Bone marrow (tissue), 2 donors: ENCODE measurements at regions not wholly inside any gene's neighbourhood (a gene's known extent, or its start where the extent isn't known, plus 50 kb on each side); places are given as distances from the start of the nearest gene placed in this dataset.
"Not testable (repeated sequence)": the region's sequence is repeated elsewhere in the genome, so short reads cannot be mapped to it uniquely, and the experiment has no call there.

Experiments used
- DNase-seq, 2 donors: peaks; one replicate each; lab custom pipeline; 2025; lab: John Stamatoyannopoulos, UW

- DNase-seq = no peak
These were observed 192.6 kb upstream of the E2F8 start for GRCh38 chr11:19433367-19433766.

- DNase-seq = no peak
These were observed 191.8 kb upstream of the E2F8 start for GRCh38 chr11:19432370-19433061.

- no peak for DNase-seq
These were observed 190.1 kb upstream of the E2F8 start for GRCh38 chr11:19430754-19431398.

GRCh38 chr11:19430346-19430745, 189.6 kb upstream of the E2F8 start:
- DNase-seq = no peak

- no peak for DNase-seq
These were observed 188.5 kb upstream of the E2F8 start for GRCh38 chr11:19429108-19429760.

- no peak for DNase-seq
These were observed 187.7 kb upstream of the E2F8 start for GRCh38 chr11:19428206-19429002.

- DNase-seq = no peak
These were observed 186.1 kb upstream of the E2F8 start for GRCh38 chr11:19426756-19427403.

GRCh38 chr11:19426011-19426755, 185.4 kb upstream of the E2F8 start:
- DNase-seq = no peak

GRCh38 chr11:19422276-19422675, 181.5 kb upstream of the E2F8 start:
- no peak for DNase-seq

GRCh38 chr11:19420868-19421533, 180.3 kb upstream of the E2F8 start:
- DNase-seq = no peak

- DNase-seq = no peak
These were observed 179.1 kb upstream of the E2F8 start for GRCh38 chr11:19419808-19420207.

GRCh38 chr11:19419021-19419750, 178.4 kb upstream of the E2F8 start:
- DNase-seq = no peak

GRCh38 chr11:19418221-19418620, 177.5 kb upstream of the E2F8 start:
- no peak for DNase-seq

GRCh38 chr11:19412070-19412469, 171.3 kb upstream of the E2F8 start:
- DNase-seq = not testable (repeated sequence)

GRCh38 chr11:19410032-19410431, 169.3 kb upstream of the E2F8 start:
- no peak for DNase-seq

- no peak for DNase-seq
These were observed 168.6 kb upstream of the E2F8 start for GRCh38 chr11:19409307-19409706.

- no peak for DNase-seq
These were observed 167.0 kb upstream of the E2F8 start for GRCh38 chr11:19407677-19408270.

GRCh38 chr11:19405966-19406365, 165.2 kb upstream of the E2F8 start:
- DNase-seq = no peak

- no peak for DNase-seq
These were observed 164.0 kb upstream of the E2F8 start for GRCh38 chr11:19404787-19405186.
